NCI-H1105 treated with DMSO at 0.1 percent for 48 hours (cell line): ENCODE measurements at regions not wholly inside any gene's neighbourhood (a gene's known extent, or its start where the extent isn't known, plus 50 kb on each side); places are given as distances from the start of the nearest gene placed in this dataset.
A peak's percentile ranks its signal among the peaks of the same experiment; 100 is the strongest.

Source experiments
- DNase-seq: peaks from one replicate; lab custom pipeline; 2025; lab: John Stamatoyannopoulos, UW

DNA sequence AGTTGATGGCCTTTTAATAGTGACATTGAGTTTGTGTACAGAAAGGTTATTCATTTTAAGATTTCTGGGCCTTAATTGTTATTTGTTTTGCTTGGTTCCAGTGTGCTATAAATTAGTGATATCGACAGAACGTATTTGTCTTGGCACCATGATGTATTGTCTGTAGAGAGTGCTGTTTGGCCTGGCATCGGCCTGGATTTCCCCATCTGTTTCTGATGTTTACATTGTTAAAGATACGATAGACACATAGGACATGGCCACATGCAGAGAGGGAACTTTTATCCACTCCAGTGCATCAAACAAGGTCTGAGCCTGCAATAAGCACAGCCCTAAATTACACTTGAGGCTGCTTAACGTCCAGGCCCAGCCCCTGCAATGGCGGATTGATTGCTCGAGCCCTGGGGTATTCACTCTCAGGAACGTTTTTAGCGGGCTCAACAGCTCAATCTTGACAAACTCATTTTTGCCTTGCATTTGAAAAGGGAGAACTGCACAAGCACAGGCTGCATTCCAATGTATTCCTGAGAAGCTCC lies 144.7 kb downstream of the SLC4A3 start:
- DNase-seq: peak; percentile 97

GRCh38 chr2:219772697-219773096 lies 145.3 kb downstream of the SLC4A3 start:
- no peak for DNase-seq

DNA sequence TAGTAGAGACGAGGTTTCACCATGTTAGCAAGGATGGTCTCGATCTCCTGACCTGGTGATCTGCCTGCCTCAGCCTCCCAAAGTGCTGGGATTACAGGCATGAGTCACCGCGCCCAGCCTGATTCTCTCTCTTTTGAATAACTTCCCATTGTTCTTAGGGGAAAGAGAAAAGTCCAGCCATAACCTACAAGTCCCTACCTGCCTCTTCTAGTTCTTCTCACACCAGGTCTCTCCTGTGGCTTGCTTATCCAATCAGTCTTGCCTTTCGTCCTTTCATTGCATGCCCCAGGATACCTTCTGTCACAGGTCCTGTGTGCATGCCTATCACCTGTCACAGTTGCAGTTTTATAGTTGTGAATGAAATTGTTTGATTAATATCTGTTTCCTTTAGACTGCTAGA lies 148.1 kb downstream of the SLC4A3 start:
- DNase-seq: no peak

DNA sequence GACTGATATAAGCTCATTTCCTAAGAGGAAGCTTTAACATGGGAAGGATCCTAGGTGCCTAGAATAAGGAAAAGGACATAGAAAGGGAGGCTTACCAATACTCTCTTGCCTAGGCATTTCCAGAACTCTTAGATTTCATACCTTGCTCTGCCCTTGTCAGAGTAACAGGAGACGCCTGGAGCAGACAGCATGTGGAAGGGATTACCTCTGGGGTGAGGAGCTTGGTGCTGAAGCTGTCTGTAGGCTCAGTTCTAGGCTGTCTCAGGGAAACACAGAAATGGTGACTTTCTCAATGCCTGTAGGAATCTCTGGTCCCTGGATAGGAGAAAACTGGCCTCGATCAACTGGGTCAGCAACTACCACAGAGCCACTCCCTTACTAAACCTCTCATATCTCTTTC lies 150.0 kb downstream of the SLC4A3 start:
- DNase-seq: no peak

GRCh38 chr2:219778189-219778588 lies 150.8 kb downstream of the SLC4A3 start:
- DNase-seq: no peak

GRCh38 chr2:219782737-219783348 lies 155.4 kb downstream of the SLC4A3 start:
- DNase-seq: no peak

- DNase-seq: no peak
These were observed 156.0 kb downstream of the SLC4A3 start for GRCh38 chr2:219783359-219783975.

DNA sequence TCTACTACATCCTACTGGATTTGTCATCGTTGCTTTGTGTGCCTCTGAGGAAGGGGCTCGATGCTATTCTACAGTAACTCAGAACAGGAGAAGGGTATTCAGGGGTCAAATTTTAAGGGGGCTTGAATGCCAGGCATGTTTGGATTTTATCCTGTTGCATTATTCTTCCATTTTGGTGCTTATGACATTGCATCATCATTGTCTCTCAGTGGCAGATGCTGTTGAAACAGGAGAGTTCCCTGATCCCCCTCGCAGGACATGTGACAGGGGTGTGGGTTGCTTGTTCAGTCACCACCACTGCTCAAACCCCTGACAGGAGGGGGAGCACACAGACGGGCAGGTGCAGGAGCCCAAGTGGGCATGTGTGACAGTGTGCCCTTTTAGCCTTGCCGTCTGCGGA lies 156.7 kb downstream of the SLC4A3 start:
- no peak for DNase-seq

DNA sequence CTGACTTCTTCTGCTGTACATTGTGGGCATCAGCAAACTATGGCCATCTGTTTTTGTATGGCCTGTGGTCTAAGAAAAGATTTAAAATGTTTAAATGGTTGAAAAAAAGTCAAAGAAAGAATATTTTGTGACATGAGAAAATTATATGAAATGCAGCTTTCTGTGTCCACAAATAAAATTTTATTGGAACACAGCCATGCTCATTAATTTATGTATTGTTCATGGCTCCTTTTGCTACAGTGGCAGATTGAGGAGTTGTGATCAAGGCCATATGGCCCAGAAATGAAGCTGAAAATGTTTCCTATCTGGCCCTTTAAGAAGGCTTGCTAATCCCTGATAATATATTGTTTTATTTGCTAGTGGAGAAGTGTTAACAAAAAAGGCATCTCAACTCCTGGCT lies 162.0 kb downstream of the SLC4A3 start:
- no peak for DNase-seq

- DNase-seq: no peak
These were observed 165.0 kb downstream of the SLC4A3 start for GRCh38 chr2:219792446-219792845.

DNA sequence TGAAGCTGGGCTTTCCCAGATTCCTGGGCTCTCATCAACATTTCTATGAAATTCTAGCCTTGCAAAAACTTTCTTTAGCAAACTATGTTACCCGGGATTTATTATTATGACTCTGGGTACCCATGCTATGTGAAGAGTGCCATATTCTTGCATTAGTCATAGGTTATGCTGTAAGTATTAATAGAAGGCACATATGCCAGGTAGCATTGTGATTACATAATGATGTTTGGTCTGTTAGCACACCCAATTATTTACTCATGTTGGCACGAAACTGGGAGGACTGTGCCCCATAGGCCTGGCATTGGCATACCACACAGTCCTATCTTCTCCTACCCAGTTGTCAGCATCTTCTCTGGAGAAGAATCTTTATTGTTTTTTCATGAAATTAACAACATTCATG lies 171.0 kb downstream of the SLC4A3 start:
- DNase-seq: no peak

- no peak for DNase-seq
These were observed 175.9 kb downstream of the SLC4A3 start for GRCh38 chr2:219803294-219803693.

DNA sequence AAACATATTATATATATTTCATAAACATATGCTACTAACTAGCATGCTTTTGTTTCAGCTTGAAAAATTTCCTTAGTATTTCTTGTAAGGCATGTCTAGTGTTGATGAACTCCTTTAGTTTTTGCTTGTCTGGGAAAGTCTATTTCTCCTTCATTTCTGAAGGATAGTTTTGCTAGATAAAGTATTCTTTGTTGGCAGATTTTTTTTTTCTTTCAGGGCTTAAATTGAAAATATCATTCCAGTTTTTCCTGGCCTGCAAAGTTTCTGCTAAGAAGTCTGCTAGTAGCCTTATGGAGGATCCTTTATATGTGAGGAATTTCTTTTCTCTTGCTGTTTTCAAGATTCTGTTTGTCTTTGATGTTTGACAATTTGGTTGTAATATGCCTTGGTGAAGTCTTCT lies 183.5 kb downstream of the SLC4A3 start:
- no peak for DNase-seq

DNA sequence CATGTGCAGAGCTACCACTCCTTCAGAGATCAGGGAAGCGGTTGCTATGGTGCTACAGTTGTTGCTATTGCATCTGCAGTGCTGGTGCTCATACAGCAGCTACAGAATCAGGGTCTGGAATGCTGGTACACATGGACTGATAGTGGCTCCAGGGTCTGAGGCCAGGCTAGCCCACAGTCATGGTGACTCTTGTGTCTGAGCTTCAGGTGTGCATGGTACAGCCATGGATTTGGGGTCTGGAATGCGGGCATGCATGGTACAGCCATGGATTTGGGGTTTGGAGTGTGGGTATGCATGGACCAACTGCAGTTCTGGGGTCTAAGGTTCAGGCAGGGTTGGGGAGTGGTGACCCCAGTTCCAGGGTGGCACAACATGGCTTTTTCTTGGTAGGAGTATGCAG lies 185.2 kb downstream of the SLC4A3 start:
- no peak for DNase-seq

- DNase-seq: no peak
These were observed 193.3 kb downstream of the SLC4A3 start for GRCh38 chr2:219820767-219821166.

DNA sequence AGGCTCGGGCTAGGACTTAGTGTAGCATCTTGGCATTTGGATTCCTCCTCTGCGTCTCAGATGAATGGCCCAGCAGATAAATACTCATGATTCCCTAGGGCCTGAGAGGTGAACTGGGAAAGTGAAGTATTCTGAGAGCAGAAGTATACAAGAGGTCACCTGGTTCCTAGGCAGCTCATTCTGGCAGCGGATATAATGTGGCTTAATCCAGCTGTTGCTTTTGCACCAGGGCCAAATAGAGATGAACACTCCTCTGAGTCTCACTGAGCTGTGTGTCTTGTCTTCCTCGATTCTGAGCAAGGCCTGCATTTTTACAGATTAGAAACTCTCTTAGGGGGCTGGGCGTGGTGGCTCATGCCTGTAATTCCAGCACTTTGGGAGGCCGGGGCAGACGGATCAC lies 196.1 kb downstream of the SLC4A3 start:
- no peak for DNase-seq

- DNase-seq: no peak
These were observed 197.6 kb downstream of the SLC4A3 start for GRCh38 chr2:219824996-219825395.

DNA sequence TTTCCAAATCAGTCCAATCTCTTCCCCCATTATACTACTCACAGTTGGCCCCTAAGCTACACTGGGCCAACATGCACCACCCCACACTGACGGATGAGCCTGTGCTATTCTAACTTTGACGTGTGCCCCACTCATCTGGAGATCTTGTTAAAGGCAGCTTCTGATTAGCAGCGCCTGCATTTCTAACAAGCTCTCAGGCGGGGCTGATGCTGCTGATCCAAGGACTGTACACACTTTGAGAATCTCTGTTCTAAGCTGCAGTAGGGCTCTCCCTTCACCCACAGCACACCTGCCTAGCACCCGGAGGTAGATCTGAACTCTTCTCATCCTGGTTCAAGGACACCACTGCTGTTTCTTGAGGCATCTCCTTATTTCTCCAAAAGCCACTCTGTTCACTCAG lies 200.7 kb downstream of the SLC4A3 start:
- no peak for DNase-seq

DNA sequence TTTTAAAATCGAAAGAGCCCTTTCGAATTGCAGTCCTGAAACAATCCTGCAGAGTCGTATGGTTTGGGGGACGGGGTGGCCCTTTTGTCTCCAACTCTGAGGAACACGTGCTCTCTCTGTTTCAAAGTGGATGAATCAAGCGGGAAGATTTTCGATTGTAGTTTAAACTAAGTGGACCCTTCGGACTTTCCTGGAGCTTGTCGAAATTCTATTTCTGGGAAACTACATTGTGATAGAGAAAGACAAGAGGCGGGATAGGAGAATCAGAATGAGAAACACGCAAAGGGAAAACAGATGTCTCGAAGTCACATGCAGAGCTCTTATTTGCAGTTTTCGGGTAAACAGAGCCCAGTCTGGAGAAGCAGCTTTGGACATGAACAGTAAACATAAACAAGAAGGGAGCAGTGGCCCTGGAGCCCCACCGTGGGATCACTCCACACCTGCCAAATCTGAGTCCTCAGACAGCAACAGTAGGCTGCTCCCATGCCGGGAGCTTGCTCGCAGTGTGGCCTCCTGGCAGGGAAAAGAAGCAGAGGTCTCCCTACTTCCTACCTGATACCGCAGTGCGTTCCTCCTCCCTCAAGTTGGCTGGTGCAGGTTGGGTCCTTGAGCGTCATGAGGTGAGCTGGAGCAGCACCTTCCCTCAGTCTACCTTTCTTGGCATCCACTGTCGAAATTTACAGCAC lies 202.4 kb downstream of the SLC4A3 start:
- DNase-seq: no peak

GRCh38 chr2:219830353-219830738 lies 202.9 kb downstream of the SLC4A3 start:
- no peak for DNase-seq

GRCh38 chr2:219831957-219832356 lies 204.5 kb downstream of the SLC4A3 start:
- no peak for DNase-seq

DNA sequence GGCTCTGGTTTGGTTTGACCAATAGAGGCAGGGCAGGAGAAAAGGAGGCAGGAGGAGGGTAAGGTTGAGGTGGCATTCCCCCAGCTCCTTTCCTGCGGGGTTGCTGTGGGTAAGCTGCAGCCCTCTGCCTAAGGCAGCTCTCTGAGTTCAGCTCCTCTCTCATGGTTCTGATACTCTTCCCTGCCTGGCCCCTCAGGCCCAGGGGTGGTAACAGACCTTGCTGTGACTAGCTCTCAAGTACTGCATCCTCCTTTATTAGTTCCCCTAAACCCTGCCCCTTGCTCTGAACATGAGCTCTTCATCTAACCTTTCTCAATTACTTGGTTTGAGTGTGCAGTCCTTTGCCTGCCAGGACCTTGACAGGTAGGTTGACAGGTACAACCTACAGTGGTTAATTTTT lies 205.5 kb downstream of the SLC4A3 start:
- DNase-seq: no peak

DNA sequence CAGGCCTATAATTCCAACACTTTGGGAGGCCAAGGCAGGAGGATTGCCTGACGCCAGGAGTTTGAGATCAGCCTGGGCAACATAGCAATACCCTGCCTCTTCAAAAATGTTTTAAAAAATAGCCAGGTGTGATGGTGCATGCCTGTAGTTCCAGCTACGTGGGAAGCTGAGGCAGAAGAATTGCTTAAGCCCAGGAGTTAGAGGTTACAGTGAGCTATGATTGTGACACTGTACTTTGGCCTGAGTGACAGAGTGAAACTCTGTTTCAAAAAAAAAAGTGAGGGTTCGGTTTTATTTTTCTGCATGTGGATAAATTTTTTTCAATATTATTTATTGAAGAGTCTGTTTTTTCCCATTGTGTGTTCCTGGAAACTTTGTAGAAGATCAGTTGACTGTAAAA lies 208.1 kb downstream of the SLC4A3 start:
- DNase-seq: no peak
